Activated T-helper 1 cell treated with anti-CD3 and anti-CD28 coated beads, Interleukin-12 subunit alpha, Interleukin-12 subunit beta, Interleukin-2, Interleukin-4 antibody, amounts not matched to agents 30 ng/mL and 10 ng/mL and 1 ng/mL, durations not matched to agents 14 hours and 24 hours and 36 hours (primary cell): ENCODE measurements at regions not wholly inside any gene's neighbourhood (a gene's known extent, or its start where the extent isn't known, plus 50 kb on each side); places are given as distances from the start of the nearest gene placed in this dataset.

Experiments used
- DNase-seq: peaks from one replicate; pipeline ENCODE4 v3.0.0; 2021; ENCODE audit warnings: low spot score
- H3K27ac Mint-ChIP-seq: one replicate; pipeline ENCODE4 v1.8.0; 2021; ENCODE audit warnings: mild to moderate bottlenecking, mixed read lengths
- H3K27me3 Mint-ChIP-seq: one replicate; pipeline ENCODE4 v1.8.0; 2022; ENCODE audit warnings: mild to moderate bottlenecking, moderate library complexity, mixed read lengths; ENCODE audit not compliant: insufficient read depth
- H3K36me3 Mint-ChIP-seq: one replicate; pipeline ENCODE4 v1.8.0; 2021; ENCODE audit warnings: low read depth, mixed read lengths
- H3K4me1 Mint-ChIP-seq: one replicate; pipeline ENCODE4 v1.8.0; 2021; ENCODE audit warnings: low read depth, mixed read lengths
- H3K4me3 Mint-ChIP-seq: one replicate; pipeline ENCODE4 v1.8.0; 2021; ENCODE audit warnings: mild to moderate bottlenecking, moderate library complexity, mixed read lengths
- H3K9me3 Mint-ChIP-seq: one replicate; pipeline ENCODE4 v1.8.0; 2021; ENCODE audit warnings: mixed read lengths
- intact Hi-C: fragments of 100-400 bp; cut with micrococcal nuclease; formaldehyde crosslinking; loops from one replicate; pipeline ENCODE4 v1.15.1; 2024

- H3K9me3 Mint-ChIP-seq, result no peaks in the 10 kb centered on the region
- H3K36me3 Mint-ChIP-seq, result no peaks in the 10 kb centered on the region
- DNase-seq, result no peak
- no peak overlapping the region for H3K27ac Mint-ChIP-seq
- H3K4me1 Mint-ChIP-seq, result no peaks in the 10 kb centered on the region
- intact Hi-C loops, result no loop called here
- no peaks in the 10 kb centered on the region for H3K27me3 Mint-ChIP-seq
- H3K4me3 Mint-ChIP-seq, result no peak overlapping the region
Measured at GRCh38 chr4:187603093-187604025, 392.2 kb upstream of the ZFP42 start.

DNA sequence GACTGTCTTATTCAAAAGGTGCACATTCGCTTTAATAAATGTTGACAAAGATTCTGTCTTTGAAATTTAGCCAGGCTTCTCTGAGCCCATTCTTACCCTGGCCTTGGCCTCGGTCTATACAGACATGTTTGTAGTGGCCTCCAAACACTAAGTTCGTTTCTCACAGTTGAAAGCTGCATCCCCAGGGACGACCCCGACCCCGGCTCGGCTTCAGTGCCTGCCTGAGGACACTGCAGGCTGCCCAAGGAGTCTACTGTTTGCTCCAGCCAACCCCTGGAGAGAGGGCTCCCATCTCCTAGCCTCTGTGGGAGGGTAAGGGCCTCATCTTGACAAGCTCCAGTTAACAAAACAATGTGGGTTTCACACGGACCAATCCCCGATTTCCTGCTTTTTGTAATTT lies 390.6 kb upstream of the ZFP42 start:
- Mint-ChIP-seq H3K27me3 (no peaks in the 10 kb centered on the region), H3K36me3 (no peaks in the 10 kb centered on the region), H3K27ac (no peak overlapping the region), H3K4me3 (no peak overlapping the region), H3K9me3 (no peaks in the 10 kb centered on the region), H3K4me1 (no peaks in the 10 kb centered on the region)
- no peak for DNase-seq
- intact Hi-C loops, result no loop called here

DNA sequence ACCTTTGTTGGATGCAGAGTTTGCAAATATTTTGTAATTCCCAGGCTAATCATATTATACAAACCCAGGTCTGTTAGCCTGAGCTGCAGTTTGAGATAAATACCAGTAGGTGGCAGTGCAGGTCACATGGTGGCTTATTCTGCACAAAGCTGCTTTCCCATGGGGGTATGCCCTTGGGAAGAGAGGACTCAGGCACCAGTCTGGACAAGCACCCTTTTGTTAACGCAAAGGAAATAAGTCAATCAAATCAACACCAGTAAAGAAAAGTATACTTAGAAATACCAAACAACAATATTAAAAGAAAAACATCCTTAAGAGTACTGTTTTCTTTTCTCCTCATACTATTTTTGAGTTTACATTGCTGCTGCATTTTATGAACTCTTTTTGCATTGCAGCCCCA lies 389.0 kb upstream of the ZFP42 start:
- Mint-ChIP-seq H3K36me3 (no peaks in the 10 kb centered on the region), H3K27me3 (no peaks in the 10 kb centered on the region), H3K4me3 (no peak overlapping the region), H3K9me3 (peaks cover 3% of the 10 kb centered on the region), H3K4me1 (no peaks in the 10 kb centered on the region), H3K27ac (no peak overlapping the region)
- intact Hi-C loops, result no loop called here
- DNase-seq, result no peak

- intact Hi-C loops, result no loop called here
- Mint-ChIP-seq H3K36me3 (no peaks in the 10 kb centered on the region), H3K4me1 (no peaks in the 10 kb centered on the region), H3K9me3 (peaks cover 3% of the 10 kb centered on the region), H3K27ac (no peak overlapping the region), H3K27me3 (no peaks in the 10 kb centered on the region), H3K4me3 (no peak overlapping the region)
- DNase-seq, result no peak
Measured at GRCh38 chr4:187608001-187608421, 387.6 kb upstream of the ZFP42 start.

- Mint-ChIP-seq H3K27me3 (no peaks in the 10 kb centered on the region), H3K4me3 (no peak overlapping the region), H3K4me1 (no peaks in the 10 kb centered on the region), H3K9me3 (peaks cover 3% of the 10 kb centered on the region), H3K27ac (no peak overlapping the region), H3K36me3 (no peaks in the 10 kb centered on the region)
- intact Hi-C loops, result no loop called here
- no peak for DNase-seq
Measured at GRCh38 chr4:187612301-187612700, 383.3 kb upstream of the ZFP42 start.

- no peak for DNase-seq
- H3K27me3 Mint-ChIP-seq, result no peaks in the 10 kb centered on the region
- intact Hi-C loops, result no loop called here
- no peak overlapping the region for H3K4me3 Mint-ChIP-seq
- H3K4me1 Mint-ChIP-seq, result no peaks in the 10 kb centered on the region
- peaks cover 3% of the 10 kb centered on the region for H3K9me3 Mint-ChIP-seq
- H3K27ac Mint-ChIP-seq, result no peak overlapping the region
- no peaks in the 10 kb centered on the region for H3K36me3 Mint-ChIP-seq
Measured at GRCh38 chr4:187613089-187613839, 382.3 kb upstream of the ZFP42 start.

GRCh38 chr4:187615972-187616371 lies 379.6 kb upstream of the ZFP42 start:
- intact Hi-C loops, result no loop called here

DNA sequence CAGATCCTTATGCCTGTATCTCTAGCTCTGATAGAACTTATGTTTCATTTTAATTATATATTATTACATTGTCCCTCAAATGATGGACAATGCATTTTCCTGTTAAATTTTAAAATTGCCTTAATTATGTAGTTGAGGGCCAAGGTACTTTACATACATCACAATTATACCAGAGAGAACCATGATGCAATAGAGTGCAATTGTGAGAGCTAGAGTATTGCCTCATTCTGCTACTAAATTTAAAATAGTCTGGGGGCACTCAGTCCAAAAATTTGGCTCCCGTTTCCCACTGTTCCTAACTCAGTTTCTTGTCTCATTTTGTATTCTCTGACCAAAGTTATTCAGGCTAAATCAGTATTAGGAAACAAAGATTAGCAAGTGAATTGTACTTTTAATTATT lies 378.5 kb upstream of the ZFP42 start:
- H3K27me3 Mint-ChIP-seq, result no peaks in the 10 kb centered on the region
- H3K27ac Mint-ChIP-seq, result no peak overlapping the region
- intact Hi-C loops, result no loop called here
- DNase-seq, result no peak
- no peaks in the 10 kb centered on the region for H3K4me1 Mint-ChIP-seq
- H3K9me3 Mint-ChIP-seq, result no peaks in the 10 kb centered on the region
- H3K36me3 Mint-ChIP-seq, result no peaks in the 10 kb centered on the region
- no peak overlapping the region for H3K4me3 Mint-ChIP-seq

More at GRCh38 chr4:187615972-187616371, 379.6 kb upstream of the ZFP42 start:
- no peaks in the 10 kb centered on the region for H3K27me3 Mint-ChIP-seq
- H3K36me3 Mint-ChIP-seq, result no peaks in the 10 kb centered on the region
- no peak for DNase-seq
- H3K9me3 Mint-ChIP-seq, result peaks cover 3% of the 10 kb centered on the region
- H3K27ac Mint-ChIP-seq, result no peak overlapping the region
- H3K4me3 Mint-ChIP-seq, result no peak overlapping the region
- H3K4me1 Mint-ChIP-seq, result no peaks in the 10 kb centered on the region

DNA sequence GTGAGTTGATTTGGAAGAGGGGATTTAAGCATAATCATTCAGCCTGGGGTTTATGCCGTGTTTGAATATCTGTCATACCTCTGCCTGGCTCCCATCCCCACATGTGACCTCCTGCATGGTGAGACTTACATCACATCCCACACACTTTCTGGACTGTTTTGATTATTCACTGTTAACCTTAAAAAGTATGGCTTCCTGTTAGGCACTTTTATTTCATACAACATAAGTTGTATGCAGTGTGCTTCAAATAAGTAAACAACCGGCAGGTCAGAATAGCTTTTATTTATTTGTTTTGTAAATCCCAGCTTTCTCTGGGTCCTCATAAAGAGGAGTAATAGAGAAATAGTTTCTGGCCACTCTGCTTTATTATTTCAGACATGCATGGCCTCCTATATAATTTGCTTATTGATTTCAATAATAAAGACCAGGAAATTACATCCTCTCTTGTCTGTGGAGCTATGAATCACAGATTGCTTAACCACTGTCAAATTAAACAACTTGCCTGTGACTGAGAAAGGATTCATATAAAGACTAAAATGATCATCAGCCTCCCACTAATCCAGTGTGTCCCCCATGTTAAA lies 376.8 kb upstream of the ZFP42 start:
- no peaks in the 10 kb centered on the region for H3K9me3 Mint-ChIP-seq
- intact Hi-C loops, result no loop called here
- H3K36me3 Mint-ChIP-seq, result no peaks in the 10 kb centered on the region
- H3K4me3 Mint-ChIP-seq, result no peak overlapping the region
- H3K27ac Mint-ChIP-seq, result no peak overlapping the region
- DNase-seq, result no peak
- no peaks in the 10 kb centered on the region for H3K27me3 Mint-ChIP-seq
- H3K4me1 Mint-ChIP-seq, result no peaks in the 10 kb centered on the region

DNA sequence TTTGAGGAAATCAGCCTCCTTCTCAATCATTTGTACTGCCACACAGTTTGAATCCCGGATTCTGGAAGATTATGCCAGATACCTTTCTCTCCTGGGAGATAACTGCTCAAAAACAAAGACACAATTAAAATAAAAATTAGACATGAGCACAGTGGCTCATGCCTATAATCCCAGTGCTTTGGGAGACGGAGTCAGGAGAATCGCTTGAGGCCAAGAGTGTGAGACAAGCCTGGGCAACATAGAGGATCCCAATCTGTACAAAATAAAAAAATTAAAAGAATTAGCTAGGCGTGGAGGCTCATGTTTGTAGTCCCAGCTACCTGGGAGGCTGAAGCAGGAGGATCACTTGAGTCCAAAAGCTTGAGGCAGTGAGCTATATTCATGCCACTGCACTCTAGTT lies 376.3 kb upstream of the ZFP42 start:
- Mint-ChIP-seq H3K36me3 (no peaks in the 10 kb centered on the region), H3K4me3 (no peak overlapping the region), H3K27me3 (no peaks in the 10 kb centered on the region), H3K27ac (no peak overlapping the region), H3K4me1 (no peaks in the 10 kb centered on the region), H3K9me3 (no peaks in the 10 kb centered on the region)
- intact Hi-C loops, result no loop called here
- DNase-seq, result no peak

DNA sequence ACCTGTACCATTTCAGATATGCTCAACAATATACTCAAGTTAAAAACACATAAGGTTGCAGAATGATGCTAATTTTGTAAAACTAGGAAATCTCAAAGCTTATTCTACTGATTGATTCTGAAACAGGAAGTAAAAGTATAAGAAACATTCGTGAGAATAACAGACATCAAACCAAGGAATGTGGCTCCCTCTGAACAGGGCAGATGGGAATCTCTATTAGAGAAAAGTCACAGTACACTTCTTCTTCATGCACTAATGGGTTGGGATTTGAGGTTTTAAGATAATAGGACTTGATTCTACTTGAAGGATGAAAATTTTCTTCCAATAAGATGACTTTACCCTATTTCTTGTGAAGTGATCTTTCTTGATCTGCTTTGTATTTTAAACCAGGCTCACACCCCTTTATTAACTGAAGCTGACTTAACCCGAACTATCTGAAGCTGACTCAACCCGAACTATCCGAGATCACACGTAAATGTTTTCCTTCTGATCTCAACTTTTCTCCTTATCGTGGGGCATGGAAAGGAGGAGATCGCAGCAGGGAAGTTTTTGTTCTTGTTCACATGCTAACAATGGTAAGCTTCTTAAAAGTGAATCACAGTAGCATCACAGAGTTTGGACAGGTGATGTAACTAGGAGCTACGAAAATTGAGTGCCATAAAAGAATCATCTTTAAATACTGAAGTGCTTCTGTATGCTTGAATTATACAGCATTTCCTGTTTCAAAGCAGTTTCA lies 363.1 kb upstream of the ZFP42 start:
- H3K9me3 Mint-ChIP-seq, result peaks cover 7% of the 10 kb centered on the region
- intact Hi-C loops, result no loop called here
- no peaks in the 10 kb centered on the region for H3K36me3 Mint-ChIP-seq
- DNase-seq, result no peak
- no peaks in the 10 kb centered on the region for H3K4me1 Mint-ChIP-seq
- H3K27me3 Mint-ChIP-seq, result no peaks in the 10 kb centered on the region
- no peak overlapping the region for H3K27ac Mint-ChIP-seq
- no peak overlapping the region for H3K4me3 Mint-ChIP-seq

GRCh38 chr4:187633245-187633644 lies 362.3 kb upstream of the ZFP42 start:
- Mint-ChIP-seq H3K4me3 (no peak overlapping the region), H3K36me3 (no peaks in the 10 kb centered on the region), H3K9me3 (peaks cover 12% of the 10 kb centered on the region), H3K4me1 (no peaks in the 10 kb centered on the region), H3K27me3 (no peaks in the 10 kb centered on the region), H3K27ac (no peak overlapping the region)
- intact Hi-C loops, result no loop called here
- no peak for DNase-seq
